A204.1 (cell line): ENCODE measurements at regions not wholly inside any gene's neighbourhood (a gene's known extent, or its start where the extent isn't known, plus 50 kb on each side); places are given as distances from the start of the nearest gene placed in this dataset.
"Not testable (repeated sequence)": the region's sequence is repeated elsewhere in the genome, so short reads cannot be mapped to it uniquely, and the experiment has no call there.

Experiments
- FAIRE-seq: peaks from 2 replicates; lab custom pipeline; 2012; peaks lifted over from hg19 to GRCh38; lab: Jason Lieb, UNC

DNA sequence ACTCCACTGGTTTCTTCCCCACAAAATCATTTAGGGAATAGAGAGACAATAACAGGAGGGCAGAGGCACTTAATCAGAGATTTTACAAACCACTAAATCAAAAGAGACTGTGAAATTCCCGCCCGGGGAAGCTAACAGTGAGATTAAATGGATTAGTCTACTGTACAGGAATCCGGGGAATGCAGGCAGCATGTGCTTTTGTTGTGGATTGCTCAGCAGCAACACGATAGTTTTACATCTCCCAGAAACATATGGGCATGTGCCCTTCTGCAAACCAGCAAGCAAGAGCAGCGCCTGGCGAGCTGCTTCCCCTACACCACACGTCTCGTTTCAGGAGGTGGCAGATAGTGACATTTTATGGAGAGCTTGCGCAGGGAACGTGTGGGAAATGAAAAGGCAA is 382.3 kb downstream of the CD83 start:
- FAIRE-seq, result no peak

GRCh38 chr6:14500809-14501208 is 383.2 kb downstream of the CD83 start:
- FAIRE-seq, result no peak

DNA sequence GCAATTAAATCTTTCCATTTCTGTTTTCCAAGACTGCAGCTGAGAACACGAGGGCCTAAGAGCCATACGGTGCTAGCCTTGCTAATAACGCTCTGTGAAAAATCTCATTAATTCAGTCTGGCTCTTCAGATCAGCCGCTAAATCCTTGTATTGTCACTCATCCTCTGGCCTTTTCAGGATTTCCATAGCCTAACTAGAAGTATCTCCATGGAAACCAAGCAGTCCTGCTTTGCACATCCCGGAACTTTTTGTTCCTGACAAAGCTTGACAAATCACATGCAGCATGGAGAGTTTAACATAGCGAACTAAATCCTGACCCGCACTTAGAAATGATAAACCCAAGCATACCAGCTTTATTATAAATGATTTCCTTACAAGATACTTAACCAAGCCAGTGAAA is 383.7 kb downstream of the CD83 start:
- no peak for FAIRE-seq

DNA sequence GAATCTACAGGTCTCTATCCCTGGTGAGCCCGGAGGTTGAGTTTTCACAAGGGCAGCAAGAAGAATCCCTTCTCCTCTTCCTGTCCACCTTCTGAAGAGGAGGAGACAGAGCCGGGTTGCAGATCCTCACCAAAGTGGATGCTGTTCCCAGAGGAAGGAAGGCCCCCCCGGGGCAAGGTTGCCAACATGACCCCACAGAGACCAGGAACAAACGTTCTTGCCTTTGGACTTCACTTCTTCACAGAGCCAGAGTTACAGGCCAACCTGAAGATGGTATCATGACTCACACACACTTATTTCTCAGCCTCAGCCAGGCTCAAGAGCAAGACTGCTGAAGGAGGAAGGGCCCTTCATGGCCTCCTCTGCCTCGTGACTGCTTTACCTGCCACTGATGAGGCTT is 384.3 kb downstream of the CD83 start:
- no peak for FAIRE-seq

GRCh38 chr6:14502551-14502950 is 385.0 kb downstream of the CD83 start:
- FAIRE-seq, result no peak

- FAIRE-seq, result no peak
Observed at GRCh38 chr6:14505401-14505800, 387.8 kb downstream of the CD83 start.

GRCh38 chr6:14506656-14507246 is 389.2 kb downstream of the CD83 start:
- no peak for FAIRE-seq

- FAIRE-seq, result no peak
Observed at GRCh38 chr6:14509120-14509519, 391.5 kb downstream of the CD83 start.

- no peak for FAIRE-seq
Observed at GRCh38 chr6:14510038-14510437, 392.5 kb downstream of the CD83 start.

- FAIRE-seq, result no peak
Observed at GRCh38 chr6:14511061-14511586, 393.6 kb downstream of the CD83 start.

DNA sequence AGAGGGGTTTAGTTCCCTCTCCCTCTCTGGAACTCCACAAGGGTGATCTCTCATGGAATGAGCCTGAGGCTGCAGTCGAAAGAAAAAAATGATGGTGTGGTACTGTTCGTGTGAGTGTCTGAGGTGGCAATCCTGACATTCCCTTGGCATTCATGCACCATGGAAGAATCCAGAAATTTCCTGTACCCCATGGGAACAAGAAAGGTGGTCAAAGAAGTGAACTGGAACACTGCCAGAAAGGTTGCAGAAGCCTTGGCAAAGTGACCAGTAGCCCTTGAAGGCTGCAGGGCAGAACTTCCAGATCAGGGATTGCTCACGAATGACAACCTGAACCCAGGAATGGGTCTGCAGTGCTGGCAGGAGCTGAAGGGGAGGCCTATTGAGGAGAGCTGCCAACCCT is 394.7 kb downstream of the CD83 start:
- no peak for FAIRE-seq

DNA sequence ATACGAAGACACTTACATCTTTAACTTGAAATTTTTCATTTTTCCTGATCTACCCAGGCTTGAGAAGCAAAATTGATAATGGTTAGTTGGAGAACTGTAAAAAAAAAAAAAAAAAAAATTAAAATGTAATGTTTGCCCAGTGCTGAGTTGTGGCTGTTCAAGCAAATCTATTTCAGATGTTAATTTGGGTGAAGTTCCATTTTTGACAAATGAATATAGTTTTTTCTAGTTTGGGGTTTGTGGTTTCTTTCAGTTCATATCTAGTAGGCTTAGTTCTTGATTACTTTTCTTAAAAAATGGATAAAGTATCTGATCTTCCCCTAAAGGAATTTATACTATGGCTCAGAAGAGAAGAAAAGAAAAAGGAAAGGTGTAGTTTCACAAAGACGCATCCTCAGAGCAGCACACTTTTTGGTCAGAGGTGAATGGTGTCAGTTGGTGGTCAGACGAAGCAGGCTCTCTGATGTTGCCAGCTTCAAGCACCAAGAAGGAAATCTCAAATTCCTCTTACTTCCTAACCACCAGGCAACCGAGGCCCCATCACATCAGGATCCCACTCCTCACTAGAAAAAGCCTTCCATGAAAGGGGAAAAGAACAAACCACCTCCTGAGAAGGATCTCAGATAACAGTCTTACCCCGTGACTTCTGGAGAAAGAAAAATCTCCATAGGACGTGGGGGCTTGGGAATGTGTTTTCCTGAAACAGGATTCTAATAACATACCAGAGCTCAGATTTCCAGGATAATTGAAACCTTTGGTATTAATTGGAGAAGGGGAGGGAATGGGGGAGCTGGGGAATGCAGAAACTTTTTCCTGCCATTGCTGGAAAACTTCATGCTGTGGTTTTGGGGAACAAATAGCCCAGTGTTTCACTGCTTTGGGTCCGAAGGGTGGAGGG is 396.2 kb downstream of the CD83 start:
- FAIRE-seq, result no peak

- FAIRE-seq, result no peak
Observed at GRCh38 chr6:14516956-14517355, 399.4 kb downstream of the CD83 start.

GRCh38 chr6:14517516-14518105 is 400.0 kb downstream of the CD83 start:
- no peak for FAIRE-seq

GRCh38 chr6:14518515-14519217 is 401.1 kb downstream of the CD83 start:
- FAIRE-seq, result no peak

- FAIRE-seq, result no peak
Observed at GRCh38 chr6:14520029-14520428, 402.5 kb downstream of the CD83 start.

DNA sequence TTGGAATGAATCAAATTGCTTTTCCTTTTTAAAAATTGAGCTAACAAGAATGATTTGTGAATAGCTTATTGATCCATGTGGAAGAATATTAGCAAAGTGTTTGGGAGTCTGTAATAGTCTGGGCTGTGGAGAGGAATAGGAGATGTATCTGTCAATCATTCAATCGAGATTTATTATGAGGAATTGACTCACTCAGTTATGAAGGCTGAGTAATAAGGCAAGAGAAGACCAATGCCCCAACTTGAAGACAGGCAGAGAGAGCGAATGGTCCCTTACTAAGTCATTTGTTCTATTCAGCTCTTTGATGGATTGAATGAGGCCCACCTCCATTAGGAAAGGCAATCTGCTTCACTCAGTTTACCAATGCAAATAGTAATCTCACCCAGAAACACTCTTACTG is 403.0 kb downstream of the CD83 start:
- FAIRE-seq, result no peak

GRCh38 chr6:14521141-14521540 is 403.6 kb downstream of the CD83 start:
- no peak for FAIRE-seq

- FAIRE-seq, result not testable (repeated sequence)
Observed at GRCh38 chr6:14521861-14522260, 404.3 kb downstream of the CD83 start.

DNA sequence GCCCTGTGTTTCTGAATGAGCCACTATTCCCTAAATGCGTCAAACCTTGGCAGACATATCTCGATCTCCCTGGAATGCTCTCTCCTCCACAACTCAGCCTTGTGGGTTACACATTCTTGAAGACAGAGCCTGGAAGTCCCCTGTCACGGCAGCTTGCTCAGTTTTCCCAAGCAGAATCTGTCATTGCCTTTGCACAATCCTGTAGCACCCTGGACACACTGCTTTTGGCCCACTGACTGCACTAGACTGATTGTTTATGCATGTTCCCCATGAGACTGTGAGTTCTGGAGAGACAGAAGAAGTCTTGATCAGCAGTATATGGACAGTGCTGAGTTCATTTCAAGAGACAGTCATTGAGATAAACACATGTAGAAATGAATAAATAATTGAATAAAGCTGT is 406.7 kb downstream of the CD83 start:
- FAIRE-seq, result no peak

GRCh38 chr6:14530385-14530784 is 412.8 kb downstream of the CD83 start:
- no peak for FAIRE-seq

GRCh38 chr6:14533446-14533845 is 415.9 kb downstream of the CD83 start:
- FAIRE-seq, result no peak

DNA sequence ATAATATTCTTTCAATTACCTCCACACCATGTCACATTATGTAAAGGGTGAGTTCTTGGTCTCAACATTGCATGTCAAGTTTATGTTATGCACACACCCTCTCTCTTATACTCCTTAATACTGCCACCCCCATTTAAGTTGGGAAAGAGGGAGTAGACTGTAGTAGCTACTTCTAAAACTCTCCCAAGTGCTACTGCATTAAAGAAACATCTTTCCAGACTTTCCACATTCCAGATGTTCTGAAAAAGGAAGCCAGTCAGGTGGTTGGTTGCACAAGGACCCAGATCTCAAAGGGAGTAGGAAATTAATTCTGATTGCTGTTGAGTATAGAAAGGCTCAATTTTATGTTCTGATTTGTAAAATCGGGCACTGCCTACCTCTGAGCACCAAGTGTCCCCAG is 419.5 kb downstream of the CD83 start:
- FAIRE-seq, result no peak
